HG03103 (cell line): ENCODE measurements at regions not wholly inside any gene's neighbourhood (a gene's known extent, or its start where the extent isn't known, plus 50 kb on each side); places are given as distances from the start of the nearest gene placed in this dataset.
"Not testable (repeated sequence)": the region's sequence is repeated elsewhere in the genome, so short reads cannot be mapped to it uniquely, and the experiment has no call there.

ENCODE experiments used
- ATAC-seq: cut with Tn5 transposase; IDR thresholded peaks from one replicate; pipeline ENCODE4 v1.9.1; 2021; ENCODE audit warnings: low read depth; ENCODE audit not compliant: unreplicated experiment

DNA sequence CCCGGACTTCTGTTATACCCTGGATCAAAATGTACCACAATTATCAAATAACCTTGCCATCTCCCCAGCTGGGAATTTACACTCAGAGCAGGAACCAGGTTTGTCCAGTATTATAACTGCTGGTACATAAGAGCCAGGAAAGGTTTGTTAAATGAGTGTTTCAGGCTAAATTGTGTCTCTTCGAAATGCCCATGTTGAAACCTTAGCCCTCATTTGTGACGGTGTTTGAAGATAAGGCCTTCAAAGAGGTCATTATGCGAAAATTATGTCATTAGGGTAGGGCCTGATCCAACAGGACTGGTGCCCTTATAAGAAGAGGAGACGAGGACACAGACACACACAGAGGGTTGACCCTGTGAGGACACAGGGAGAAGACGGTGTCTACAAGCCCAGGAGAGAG lies 73.5 kb upstream of the DHRSX start:
- no peak for ATAC-seq

DNA sequence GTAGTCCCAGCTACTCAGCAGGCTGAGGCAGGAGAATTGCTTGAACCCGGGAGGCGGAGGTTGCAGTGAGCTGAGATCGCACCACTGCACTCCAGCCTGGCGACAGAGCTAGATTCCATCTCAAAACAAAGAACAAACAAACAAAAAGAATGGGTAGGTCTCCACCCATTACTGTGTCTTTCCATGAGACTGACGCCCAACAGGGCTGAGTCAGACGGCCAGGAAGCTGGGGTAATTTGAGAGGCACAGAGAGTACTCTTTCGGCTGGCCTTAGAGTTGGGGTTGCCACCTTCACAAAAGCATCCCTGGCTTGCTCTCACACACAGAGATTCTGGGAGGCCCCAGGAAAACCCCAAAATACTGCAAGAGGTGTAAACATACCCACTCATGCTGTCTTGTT lies 72.0 kb upstream of the DHRSX start:
- ATAC-seq: no peak

DNA sequence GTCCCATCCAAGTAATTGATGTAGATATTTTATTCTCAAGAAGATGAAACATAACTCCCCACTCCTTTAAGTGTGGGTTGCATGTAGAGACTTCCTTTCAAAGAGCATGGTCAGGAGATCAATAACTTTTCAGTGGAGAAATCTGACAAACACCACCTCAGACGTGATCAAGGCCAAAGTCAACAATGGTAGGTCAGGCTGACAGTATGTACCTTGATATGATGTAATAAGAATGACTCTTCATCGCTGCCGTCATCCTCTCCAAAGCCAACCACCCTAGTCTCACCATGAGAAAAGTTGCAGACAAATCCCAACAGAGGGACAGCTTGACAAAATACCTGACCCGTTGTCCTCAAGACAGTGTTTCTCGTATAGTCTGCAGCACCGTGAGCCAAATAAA lies 67.3 kb upstream of the DHRSX start:
- no peak for ATAC-seq

DNA sequence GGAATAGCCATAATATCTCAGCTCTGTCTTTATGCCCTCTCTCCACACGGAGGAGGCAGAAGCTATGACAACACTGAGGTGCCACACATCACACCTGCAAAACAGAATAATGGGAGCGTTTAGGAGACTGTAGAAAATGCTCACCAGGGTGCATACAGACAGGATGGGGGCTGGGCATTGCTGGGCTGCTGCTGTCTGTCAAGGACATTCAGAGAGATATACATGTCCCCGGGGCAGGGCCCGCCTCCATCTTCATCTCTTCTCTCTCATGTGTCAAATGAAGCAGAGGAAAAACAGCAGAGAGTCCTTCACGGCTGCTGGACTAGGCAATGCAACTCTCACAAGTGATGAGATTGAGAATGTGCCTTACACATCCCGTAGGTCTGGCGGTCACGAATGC lies 65.3 kb upstream of the DHRSX start:
- no peak for ATAC-seq

DNA sequence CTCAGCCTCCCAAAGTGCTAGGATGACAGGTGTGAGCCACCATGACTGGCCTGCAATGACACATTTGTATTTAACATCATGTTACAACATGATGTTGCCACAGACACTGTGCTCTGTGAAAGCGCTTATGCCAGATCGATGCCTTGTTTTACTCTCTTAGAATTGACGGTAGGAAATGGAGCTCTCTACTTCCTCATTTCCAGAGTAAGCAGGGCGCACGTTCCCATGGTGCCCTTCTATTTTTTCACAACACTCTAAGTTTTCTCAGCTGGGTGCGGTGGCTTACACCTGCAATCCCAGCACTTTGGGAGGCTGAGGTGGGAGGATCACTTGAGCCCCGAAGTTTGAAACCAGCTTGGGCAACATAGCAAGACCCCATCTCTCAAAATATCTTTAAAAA lies 60.7 kb upstream of the DHRSX start:
- no peak for ATAC-seq

GRCh38 chrX:2559124-2559523 lies 58.3 kb upstream of the DHRSX start:
- ATAC-seq: no peak

DNA sequence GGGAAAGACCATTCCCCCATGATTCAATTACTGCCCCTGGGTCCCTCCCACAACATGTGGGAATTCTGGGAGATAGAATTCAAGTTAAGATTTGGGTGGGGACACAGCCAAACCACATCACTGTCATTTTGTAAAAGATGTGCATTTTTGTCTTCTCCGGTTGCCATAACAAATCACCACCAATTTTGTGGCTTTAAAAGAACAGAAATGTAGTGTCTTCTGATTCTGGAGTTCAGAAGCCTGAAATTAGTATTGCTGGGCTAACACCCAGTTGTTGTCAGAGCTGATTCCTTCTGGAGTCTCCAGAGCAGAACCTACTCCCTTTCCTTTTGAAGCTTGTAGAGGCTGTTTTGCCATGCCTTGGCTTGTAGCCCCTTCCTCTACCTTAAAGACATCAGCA lies 54.1 kb upstream of the DHRSX start:
- no peak for ATAC-seq

GRCh38 chrX:2554066-2554465 lies 53.3 kb upstream of the DHRSX start:
- not testable (repeated sequence) for ATAC-seq

DNA sequence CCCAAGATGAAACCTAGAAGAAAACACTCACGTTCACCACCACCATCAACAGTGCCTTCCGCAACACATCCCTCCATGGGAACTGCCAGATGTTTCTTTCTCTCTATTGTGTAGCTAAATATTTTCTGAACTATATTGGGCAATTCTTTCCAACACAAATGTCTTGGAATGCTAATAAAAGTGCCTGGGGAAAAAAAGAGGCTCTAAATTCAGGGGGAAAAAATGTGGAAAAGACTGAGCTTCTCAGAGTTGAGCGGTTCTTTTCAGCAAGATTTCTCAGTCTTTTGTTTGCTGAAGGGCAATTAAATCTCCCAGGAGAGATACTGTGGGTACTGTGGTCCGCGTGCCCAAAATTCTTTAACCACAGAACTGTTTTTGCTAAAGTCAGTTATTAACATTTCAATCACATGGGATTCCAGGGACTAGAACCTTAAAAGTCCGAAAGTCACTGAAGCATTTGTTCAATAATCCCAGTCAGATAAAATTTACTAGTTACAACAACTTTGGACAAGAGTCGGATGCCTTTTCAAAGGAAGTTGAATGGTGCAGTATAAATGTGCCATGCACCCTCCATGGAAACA lies 51.9 kb upstream of the DHRSX start:
- ATAC-seq: no peak

DNA sequence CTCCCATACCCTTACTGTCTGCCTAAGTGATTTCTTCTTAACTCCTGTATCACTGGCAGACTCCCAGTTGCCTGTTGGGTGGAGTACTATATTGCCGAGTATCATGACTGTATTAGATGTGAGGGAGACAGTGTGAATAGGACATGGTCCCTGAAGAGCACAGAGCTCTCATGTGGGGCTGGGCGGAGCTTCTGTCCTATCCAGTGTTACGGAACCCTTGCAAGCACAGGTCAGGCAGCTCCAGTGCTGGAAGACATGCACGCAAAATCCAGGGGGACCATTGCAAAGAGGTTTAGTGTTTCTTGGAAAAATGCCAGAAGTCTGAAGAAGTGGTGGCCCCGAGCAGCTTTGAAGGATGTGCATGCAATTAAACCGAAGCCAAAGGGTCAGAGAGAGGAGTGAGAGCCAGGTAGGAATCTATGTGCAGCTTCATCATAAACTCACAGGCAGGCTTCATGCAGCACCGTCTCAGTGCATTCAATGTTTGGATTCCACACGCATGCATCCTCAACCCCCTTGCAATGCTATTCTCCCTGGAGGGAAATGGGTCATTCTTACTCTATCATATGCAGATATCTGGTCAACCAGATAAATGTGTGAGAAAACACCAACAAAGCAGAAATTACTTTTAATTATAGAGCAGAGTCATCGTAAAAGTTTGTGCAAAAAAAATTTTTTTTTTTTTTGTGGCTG lies 49.7 kb upstream of the DHRSX start:
- ATAC-seq: no peak
